MM.1S (cell line): ENCODE measurements at regions not wholly inside any gene's neighbourhood (a gene's known extent, or its start where the extent isn't known, plus 50 kb on each side); places are given as distances from the start of the nearest gene placed in this dataset.

ENCODE experiments used
- DNase-seq: peaks from one replicate; pipeline ENCODE4 v3.0.0-alpha.2; 2015
- H2AFZ ChIP-seq: fragments of 300-600 bp; sonication (generic); 2 replicates; pipeline ENCODE4 v1.6.0; 2016; ENCODE audit warnings: antibody characterized with exemption, low read length
- H3F3A ChIP-seq: fragments of 300-600 bp; sonication (generic); 2 replicates; pipeline ENCODE4 v1.6.1; 2016; ENCODE audit warnings: mild to moderate bottlenecking, antibody characterized with exemption, low read length, moderate library complexity, mixed read lengths; ENCODE audit not compliant: insufficient read depth
- H3K27ac ChIP-seq: fragments of 300-600 bp; sonication (generic); 2 replicates; pipeline ENCODE4 v1.5.1; 2016; ENCODE audit warnings: mild to moderate bottlenecking, low read length
- H3K27me3 ChIP-seq: fragments of 300-600 bp; sonication (generic); replicated peaks from 2 replicates; pipeline ENCODE4 v1.6.0; 2016; ENCODE audit warnings: low read length; ENCODE audit not compliant: insufficient read depth
- H3K36me3 ChIP-seq: fragments of 300-600 bp; sonication (generic); replicated peaks from 2 replicates; pipeline ENCODE4 v1.6.1; 2016; ENCODE audit warnings: mild to moderate bottlenecking, low read length, mixed read lengths; ENCODE audit not compliant: insufficient read depth
- H3K4me1 ChIP-seq: fragments of 300-600 bp; sonication (generic); 2 replicates; pipeline ENCODE4 v1.6.1; 2016; ENCODE audit warnings: low read length, mixed read lengths
- H3K4me2 ChIP-seq: fragments of 300-600 bp; sonication (generic); 2 replicates; pipeline ENCODE4 v1.6.0; 2016; ENCODE audit warnings: low read depth, low read length
- H3K4me3 ChIP-seq: fragments of 300-600 bp; sonication (generic); 2 replicates; pipeline ENCODE4 v1.5.1; 2016; ENCODE audit warnings: low read length, mixed read lengths
- H3K79me2 ChIP-seq: fragments of 300-600 bp; sonication (generic); 2 replicates; pipeline ENCODE4 v1.6.1; 2016; ENCODE audit warnings: mixed run types, low read length, mixed read lengths
- H3K9ac ChIP-seq: fragments of 300-600 bp; sonication (generic); 2 replicates; pipeline ENCODE4 v1.6.1; 2016; ENCODE audit warnings: low read length, mixed read lengths
- H3K9me2 ChIP-seq: fragments of 300-600 bp; sonication (generic); replicated peaks from 2 replicates; pipeline ENCODE4 v1.6.1; 2016; ENCODE audit warnings: mild to moderate bottlenecking, low read length, mixed read lengths; ENCODE audit not compliant: insufficient read depth
- H3K9me3 ChIP-seq: fragments of 300-600 bp; sonication (generic); replicated peaks from 2 replicates; pipeline ENCODE4 v1.6.1; 2016; ENCODE audit warnings: mild to moderate bottlenecking, low read length, mixed read lengths; ENCODE audit not compliant: insufficient read depth
- H4K20me1 ChIP-seq: fragments of 300-600 bp; sonication (generic); 2 replicates; pipeline ENCODE4 v1.6.1; 2016; ENCODE audit warnings: mild to moderate bottlenecking, low read length, moderate library complexity, mixed read lengths; ENCODE audit not compliant: insufficient read depth
- CTCF ChIP-seq: fragments of 300-600 bp; sonication (generic); IDR thresholded peaks from 2 replicates; pipeline ENCODE4 v1.5.1; 2016; ENCODE audit warnings: antibody characterized with exemption, low read length, mixed read lengths
- EZH2 ChIP-seq: fragments of 300-600 bp; sonication (generic); optimal IDR thresholded peaks from 2 replicates; pipeline ENCODE3; 2017; ENCODE audit warnings: low read depth, mild to moderate bottlenecking, antibody characterized with exemption, low read length, mixed read lengths
- EZH2phosphoT487 ChIP-seq: fragments of 300-600 bp; sonication (generic); IDR thresholded peaks from 2 replicates; pipeline ENCODE4 v1.6.1; 2018; ENCODE audit warnings: antibody characterized with exemption, low read length

GRCh38 chr16:13697568-13697967, 222.4 kb upstream of the ERCC4 start:
- Histone ChIP-seq H3K27me3 (no peaks in the 10 kb centered on the region), H3K9me2 (no peaks in the 10 kb centered on the region), H3K4me2 (no peak overlapping the region), H3F3A (no peaks in the 10 kb centered on the region), H3K36me3 (no peaks in the 10 kb centered on the region), H2AFZ (no peak overlapping the region), H3K9me3 (no peaks in the 10 kb centered on the region), H3K4me3 (no peak overlapping the region), H3K4me1 (no peaks in the 10 kb centered on the region), H3K79me2 (no peaks in the 10 kb centered on the region), H3K27ac (no peak overlapping the region), H4K20me1 (no peaks in the 10 kb centered on the region), H3K9ac (no peak overlapping the region)
- TF ChIP-seq EZH2phosphoT487: no peak
- TF ChIP-seq EZH2: no peak
- no peak for TF ChIP-seq CTCF
- DNase-seq: no peak

GRCh38 chr16:13702614-13703013, 217.3 kb upstream of the ERCC4 start:
- Histone ChIP-seq H3K9me3 (no peaks in the 10 kb centered on the region), H3K9me2 (no peaks in the 10 kb centered on the region), H3K4me2 (no peak overlapping the region), H4K20me1 (no peaks in the 10 kb centered on the region), H3K27ac (no peak overlapping the region), H2AFZ (no peak overlapping the region), H3K36me3 (no peaks in the 10 kb centered on the region), H3K4me1 (no peaks in the 10 kb centered on the region), H3K27me3 (no peaks in the 10 kb centered on the region), H3F3A (no peaks in the 10 kb centered on the region), H3K79me2 (no peaks in the 10 kb centered on the region), H3K9ac (no peak overlapping the region), H3K4me3 (no peak overlapping the region)
- no peak for DNase-seq
- no peak for TF ChIP-seq EZH2
- no peak for TF ChIP-seq CTCF
- no peak for TF ChIP-seq EZH2phosphoT487

- Histone ChIP-seq H3K27me3 (no peaks in the 10 kb centered on the region), H3K9me2 (no peaks in the 10 kb centered on the region), H3K79me2 (no peaks in the 10 kb centered on the region), H3K27ac (no peak overlapping the region), H4K20me1 (no peaks in the 10 kb centered on the region), H3K9me3 (no peaks in the 10 kb centered on the region), H3K36me3 (no peaks in the 10 kb centered on the region), H3K9ac (no peak overlapping the region), H3K4me2 (no peak overlapping the region), H3K4me1 (no peaks in the 10 kb centered on the region), H3F3A (no peaks in the 10 kb centered on the region), H3K4me3 (no peak overlapping the region), H2AFZ (no peak overlapping the region)
- TF ChIP-seq CTCF (no peak), EZH2 (no peak), EZH2phosphoT487 (no peak)
- DNase-seq: no peak
These were observed 211.4 kb upstream of the ERCC4 start for GRCh38 chr16:13708347-13709120.
